HG03280 (cell line): ENCODE measurements at regions not wholly inside any gene's neighbourhood (a gene's known extent, or its start where the extent isn't known, plus 50 kb on each side); places are given as distances from the start of the nearest gene placed in this dataset.

Experiments
- ATAC-seq: cut with Tn5 transposase; IDR thresholded peaks from one replicate; pipeline ENCODE4 v1.9.1; 2021; ENCODE audit warnings: mild to moderate bottlenecking, moderate library complexity; ENCODE audit not compliant: unreplicated experiment

DNA sequence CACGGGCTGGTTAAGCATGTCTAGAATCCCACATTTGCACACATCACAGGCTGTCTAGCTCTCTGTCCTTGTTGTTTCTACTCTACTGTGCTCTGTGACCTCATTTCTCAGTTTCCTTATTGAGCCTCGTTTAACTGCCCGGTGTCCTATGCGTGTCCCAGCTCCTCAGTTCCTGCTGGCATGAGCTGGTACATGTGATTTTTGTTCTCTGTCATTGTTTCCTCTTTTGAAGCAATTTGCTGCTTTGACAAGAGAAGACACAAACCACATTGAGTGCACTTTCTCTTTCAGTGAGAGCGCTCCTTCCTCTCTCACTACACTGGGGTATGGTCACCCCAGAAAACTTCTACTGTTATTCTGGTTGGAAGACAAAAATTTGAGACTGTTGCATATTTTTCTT lies 563.5 kb downstream of the PDCD6IP start:
- ATAC-seq: peak; percentile 91

DNA sequence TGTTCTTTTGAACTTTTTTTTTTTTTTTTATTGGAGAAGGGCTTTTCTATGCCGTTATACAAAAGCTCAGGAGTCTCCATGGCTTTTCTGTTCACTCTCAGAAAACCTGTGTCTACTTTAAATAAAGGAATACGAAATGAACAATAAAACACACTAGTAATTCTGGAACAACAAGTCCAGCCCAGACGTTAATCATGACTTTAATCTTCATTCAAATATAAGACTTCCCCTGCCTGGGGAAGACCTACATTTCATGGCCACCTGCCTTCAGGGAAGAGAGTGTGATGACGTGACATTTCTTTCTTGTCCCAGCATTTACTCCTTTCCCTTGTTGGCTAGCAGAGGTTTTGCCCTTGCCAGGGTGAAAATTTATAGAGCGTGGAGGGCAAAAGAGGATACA lies 564.5 kb downstream of the PDCD6IP start:
- ATAC-seq: no peak

DNA sequence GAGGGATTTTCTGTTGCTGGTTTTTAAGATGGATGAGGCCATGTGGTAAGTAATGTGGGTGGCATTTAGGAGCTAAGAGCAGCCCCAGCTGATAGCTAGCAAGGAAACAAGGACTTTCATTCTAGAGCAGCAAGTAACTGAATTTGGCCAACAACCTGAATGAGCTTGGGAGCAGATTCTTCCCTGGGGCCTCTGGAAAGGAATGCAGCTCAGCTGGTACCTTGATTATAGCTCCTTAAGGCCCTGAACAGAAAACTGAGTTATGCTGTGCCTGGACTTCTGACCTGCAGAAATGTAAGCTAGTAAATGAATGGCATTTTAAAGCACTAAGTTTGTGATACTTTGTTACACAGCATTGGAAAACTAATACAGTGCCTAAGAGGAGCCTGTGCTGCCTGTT lies 565.5 kb downstream of the PDCD6IP start:
- no peak for ATAC-seq

DNA sequence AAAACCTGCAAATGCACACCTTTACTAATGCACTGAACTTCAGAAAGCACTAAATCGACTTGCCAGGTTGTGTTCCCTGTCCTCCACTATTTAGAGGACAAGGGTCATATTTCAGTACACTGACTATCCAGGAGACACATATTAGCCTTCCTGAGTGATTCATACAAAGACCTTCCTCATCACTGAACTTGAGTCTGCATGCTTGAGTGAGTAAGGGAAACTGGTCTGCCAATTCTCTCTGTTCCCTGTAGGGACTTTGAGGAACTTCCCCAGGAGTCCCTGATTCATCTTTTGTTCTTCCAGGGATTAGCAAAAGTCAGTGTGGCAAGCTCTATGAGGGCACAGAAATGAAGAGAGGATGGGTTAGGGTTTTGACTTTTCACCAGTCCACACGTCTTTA lies 565.9 kb downstream of the PDCD6IP start:
- no peak for ATAC-seq

DNA sequence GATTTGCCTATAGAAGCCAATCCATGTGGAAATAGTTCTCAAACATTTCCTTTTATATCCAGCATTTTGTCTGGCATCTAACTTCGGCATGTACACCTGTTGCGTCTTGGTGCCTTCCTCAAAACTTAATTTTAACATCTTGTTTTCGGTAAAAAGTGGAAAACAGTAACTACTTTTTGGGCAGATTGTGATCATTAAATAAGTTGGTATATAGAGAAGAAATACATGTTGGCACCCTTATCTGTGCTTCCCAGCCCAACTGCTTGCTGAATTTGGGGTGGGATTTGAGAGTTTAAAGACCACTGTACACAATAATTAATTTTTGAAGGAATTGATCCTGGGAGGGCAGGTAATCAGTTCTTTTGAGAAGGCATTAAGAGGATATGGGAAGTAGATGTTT lies 566.8 kb downstream of the PDCD6IP start:
- no peak for ATAC-seq

DNA sequence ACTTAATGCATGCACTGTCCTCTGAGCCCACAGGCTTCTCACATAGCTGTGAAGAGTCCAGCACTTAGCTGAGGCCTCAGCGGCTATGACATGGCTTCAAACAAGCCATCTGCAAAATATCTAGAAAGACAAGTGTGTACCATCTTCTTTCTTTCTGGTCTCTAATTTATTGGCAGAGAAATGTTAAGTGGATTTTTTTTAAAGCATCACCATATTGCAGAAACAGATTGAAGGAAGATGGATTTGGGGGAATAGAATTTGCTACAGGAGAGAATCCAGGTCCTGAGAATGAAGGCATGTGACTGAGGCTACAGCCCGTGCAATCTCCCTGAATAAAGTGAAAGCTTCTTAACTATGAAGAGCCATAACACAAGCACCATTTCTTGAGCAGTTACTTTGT lies 567.3 kb downstream of the PDCD6IP start:
- no peak for ATAC-seq

DNA sequence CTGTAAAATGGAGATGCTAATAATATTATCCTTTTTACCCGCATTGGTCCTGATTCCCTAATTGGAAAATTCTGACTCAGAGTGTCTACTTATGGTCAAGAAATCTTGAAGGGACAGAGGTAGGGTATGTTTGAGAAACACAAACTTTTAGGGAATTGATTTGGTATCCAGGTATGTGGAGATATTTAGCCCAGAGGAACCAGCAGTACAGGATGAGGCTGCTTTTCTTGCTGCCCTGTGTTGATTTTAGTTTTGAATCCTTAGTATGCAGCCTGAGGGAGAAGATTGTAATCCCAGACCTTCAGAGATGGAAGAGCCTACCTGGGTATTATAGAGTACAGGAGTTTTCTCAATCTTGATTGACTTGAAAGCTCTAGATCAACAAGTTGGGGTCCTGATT lies 569.1 kb downstream of the PDCD6IP start:
- no peak for ATAC-seq

DNA sequence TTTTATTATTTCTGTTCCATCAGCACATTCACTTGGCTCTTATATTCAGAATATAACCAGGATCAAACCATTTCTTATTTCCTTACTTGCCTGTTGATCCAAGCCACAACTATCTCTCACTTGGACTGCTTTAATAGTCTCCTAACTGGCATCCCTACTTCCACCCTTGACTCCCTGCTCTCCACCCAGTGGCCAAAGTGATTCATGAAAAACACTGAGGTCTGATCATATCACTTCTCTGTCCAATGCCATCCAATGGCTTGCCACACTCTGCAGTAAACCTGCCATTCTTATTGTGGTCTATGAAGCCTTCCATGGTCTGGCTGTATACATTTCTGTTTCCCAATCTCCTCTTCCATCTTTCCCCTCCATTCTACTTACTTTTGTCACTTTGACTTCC lies 576.1 kb downstream of the PDCD6IP start:
- no peak for ATAC-seq

DNA sequence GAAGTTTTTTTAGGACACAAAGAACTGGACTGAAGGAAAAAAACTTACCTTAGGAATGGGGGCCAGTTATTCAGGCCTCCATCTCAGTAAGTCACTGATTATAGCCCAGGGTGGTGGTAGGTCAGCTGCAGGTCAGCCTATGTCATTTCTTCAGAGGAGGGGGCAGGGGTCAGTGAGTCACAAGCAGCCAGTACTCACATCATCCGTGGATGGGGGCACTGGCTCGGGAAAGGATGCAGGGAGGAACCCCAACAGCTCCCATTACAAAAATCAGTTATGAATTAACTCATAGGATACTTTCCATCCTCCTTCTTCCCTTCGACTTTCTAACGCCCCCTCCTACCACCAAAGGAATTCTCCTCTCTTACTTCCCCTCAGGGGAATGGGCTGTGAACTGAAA lies 578.3 kb downstream of the PDCD6IP start:
- no peak for ATAC-seq

DNA sequence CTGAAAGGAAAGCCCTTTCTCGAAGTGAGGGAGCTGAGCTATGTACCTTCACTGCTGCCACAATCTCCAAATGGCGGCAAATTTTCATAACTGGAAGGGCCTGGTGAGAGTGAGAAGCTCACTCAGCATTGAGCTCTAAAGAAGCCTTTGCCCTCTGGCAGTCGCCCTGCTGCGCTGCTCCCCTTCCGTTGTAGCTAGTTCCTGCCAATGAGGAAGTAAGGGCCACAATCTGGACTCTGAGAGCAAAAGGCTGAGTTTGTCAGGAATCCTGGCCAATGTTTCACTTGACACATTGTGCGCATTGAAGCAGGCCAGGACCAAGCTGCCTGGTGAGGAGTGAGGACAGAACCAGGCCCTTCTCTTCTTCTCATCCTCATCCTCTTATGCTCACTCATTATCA lies 579.5 kb downstream of the PDCD6IP start:
- no peak for ATAC-seq

DNA sequence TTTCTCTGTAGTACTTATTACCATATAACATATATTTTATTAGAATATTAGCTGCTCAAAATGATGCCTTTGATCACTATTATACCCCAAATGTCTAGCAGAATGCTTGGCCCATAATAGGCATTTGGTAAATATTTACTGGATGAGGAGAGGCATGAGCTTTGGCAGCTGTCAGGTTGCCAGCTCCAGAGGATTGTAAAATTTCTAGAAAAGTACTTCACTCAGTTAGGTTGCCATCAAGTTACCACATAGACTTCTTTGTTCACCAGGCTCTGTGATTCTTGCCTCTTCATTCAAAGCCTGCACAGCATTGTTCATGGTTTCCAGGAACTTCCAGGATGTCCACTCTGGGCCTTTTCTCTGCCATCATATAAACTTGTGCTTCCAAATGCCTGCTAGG lies 582.8 kb downstream of the PDCD6IP start:
- ATAC-seq: no peak

DNA sequence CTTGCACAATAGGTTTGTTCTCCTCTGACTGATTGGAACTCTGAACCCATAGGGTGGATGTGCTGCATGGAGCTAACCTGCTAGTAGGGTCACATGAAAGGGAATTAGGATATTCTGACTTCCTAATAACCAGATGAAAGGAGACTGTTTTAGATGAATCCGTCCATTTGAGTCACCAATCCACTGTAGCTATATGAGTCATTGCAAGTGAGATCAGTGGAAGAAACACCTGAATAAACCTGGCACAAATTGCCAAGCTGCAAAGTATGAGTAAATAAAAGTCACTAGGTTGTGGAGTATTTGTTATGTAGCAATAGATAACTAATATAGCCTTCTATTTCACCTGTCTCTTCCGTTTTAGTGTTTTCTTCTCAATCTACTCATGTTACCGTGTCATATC lies 584.4 kb downstream of the PDCD6IP start:
- ATAC-seq: no peak

DNA sequence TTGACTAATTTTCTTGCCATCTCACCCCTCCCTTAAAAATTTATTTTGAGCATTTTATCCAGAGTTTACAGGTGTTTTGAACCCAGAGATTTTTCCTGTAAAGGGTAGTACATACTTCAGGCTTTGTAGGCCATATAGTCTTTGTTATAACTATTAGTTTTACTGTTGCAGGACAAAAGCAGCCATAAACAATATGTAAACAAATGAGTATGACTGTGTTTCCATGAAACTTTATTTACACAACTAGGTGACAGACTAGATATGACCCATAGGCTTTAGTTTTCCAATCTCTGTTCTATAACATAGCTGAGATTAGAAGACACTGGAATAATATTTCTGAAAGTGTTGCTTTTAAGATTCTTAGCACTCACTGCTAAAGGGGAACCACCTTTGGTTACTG lies 587.9 kb downstream of the PDCD6IP start:
- no peak for ATAC-seq

DNA sequence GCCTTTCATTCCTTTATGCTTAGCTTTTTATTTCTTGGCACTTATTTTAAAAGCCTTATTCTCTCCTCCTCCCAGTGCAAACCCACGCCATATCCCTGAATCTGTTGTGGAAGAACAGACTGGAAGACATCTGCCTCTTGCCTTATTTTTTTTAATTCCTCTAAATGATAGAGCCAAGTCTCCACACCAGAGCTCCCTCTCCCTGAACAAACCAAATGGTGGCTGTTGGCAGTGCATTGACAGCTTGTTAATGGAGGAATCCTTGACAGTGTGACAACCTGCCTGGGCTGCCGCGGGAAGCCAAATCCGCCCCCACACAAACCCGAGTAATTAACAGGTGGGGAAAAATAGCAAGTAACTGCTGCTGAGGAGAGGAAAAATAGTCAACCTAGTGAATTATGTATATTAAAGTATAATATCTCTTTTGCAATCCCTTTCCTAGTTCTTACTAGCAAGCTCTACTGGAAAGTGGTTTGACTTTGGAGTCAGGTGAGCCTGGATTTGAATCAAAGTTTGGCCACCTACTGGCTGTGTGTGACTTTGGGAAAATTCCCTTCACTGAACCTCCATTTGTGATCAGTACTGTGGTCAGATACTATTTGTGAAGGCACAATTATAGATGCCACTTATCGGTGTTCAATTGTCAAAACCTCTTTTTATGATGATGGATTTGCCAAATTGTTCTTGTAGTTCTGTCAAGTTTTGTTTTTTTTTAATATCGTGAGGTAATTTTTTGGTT lies 589.6 kb downstream of the PDCD6IP start:
- ATAC-seq: no peak

DNA sequence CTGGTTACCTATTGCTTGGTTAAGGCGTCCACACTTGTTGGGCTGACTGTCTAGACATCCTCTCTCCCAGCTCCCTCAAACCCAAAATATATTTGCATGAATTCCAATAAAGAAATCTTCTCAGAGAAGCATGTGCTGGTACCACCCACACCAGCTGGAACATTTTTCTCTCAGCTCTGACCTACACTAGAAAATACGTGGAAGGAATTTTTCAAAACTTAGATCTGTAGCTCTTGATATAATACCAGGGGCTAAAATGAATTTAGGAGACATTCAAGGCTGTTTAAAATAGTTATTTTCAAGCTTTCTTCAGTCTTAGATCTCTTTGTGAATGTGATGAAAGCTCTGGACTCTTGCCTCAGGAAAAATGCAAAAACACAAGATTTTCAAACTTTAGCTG lies 590.4 kb downstream of the PDCD6IP start:
- ATAC-seq: no peak

DNA sequence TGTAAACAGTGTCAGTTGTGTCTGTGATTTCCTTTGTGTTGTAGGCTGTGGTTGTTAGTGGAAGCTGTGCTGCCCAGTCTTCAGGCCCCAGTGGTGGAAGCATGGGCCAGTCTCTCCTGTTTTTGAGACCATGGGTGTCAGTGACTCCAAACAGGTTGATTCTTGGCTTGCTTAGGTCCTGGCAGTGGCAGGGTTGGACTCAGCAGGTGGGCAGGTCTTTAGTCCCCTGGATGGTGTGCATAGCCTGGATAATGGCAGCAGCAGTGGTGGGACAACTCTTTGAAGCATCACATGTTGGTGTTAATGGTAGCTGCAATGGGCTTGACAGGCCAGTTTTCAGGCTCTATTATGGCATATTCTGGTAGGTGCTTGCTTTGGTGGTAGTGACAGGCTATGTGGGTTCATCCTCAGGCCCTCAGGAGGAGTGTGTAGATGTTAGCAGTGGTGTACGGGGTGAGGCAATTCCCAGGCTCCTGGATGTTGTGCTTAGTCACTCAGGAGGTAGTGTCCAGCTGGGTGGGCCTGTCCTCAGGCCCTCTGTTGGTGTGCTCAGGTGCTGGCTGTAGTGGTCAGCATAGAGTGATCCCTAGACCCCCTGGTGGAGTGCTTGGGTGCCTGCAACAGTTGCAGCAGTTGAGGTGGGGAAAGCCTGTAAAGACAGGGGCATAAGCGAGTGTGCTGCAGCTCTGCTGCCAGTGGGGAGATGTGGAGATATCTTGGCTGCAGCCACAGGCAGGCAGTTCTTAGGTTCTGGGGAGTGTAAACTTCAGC lies 596.7 kb downstream of the PDCD6IP start:
- ATAC-seq: no peak

DNA sequence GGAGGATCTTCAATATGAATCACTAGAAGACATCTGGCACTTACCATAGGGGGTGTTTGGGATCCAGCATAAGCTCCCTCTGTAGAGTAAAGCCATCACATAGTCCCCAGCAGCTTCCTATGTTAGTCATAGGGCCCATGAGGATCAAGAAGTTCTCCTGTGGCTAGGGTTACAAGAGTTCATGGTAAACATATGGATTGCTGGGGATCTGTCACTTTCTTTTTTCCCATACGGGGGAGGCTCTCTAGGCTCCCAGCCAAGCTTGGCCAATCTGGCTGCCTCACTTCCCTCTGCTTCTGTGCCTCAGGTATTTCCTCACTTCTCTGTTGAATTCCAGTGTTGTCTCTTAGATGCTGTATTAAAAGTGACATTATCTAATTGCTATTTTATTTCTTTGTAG lies 597.9 kb downstream of the PDCD6IP start:
- no peak for ATAC-seq

DNA sequence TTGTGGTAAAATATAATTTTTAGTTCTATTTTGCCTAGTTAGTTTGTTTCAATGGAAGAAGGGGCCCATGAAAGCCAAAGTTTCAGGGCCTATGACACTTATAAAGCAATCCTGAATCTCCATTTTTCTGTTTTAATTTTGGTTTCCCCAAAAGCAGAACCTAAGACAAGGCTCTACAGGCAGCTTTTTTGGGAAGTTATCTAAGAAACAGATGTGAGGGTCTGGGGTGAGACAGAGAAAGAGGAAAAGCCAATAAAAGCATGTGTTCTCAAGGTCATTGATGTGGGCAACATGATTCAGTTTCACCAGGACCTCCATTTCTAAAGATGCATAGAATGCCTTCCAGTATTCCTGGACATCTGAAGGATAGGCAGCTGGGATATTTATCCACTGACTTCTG lies 598.5 kb downstream of the PDCD6IP start:
- ATAC-seq: no peak

DNA sequence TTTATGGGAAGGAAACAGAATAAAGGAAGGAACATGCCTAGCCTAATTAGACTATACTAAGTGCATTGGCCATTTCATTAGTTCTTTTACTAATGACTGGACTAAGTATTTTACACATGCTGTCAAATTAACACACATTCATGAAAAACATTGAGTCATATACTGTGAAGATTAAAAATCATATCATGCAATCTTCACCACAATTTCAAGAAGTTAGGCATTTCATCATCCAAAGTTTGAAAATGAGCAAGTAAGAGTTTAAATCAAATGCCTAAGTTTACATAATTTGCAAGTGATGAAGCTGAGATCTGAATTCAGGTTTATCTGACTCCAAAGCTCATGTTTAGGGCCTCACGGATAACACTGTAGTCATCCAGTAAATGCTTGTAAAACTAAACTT lies 601.0 kb downstream of the PDCD6IP start:
- no peak for ATAC-seq

DNA sequence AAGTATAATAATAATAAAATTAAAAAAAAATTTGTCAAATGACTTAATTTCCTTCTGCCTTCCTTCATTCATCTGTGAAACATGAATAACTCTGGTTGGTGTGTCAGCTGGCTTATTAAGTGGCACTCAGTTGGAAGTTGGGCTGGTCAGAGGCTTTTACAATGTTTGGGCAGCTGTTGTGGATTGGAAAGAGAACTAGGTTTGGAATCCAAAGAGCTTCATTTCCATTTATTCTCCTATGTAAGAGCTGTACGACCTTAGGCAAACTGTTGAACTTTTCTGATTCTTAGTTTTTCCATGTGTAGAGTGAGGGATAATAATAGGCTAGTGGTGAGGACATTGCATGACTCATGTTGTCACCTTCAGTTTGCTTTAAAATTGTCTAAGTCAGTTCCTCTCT lies 606.7 kb downstream of the PDCD6IP start:
- no peak for ATAC-seq

DNA sequence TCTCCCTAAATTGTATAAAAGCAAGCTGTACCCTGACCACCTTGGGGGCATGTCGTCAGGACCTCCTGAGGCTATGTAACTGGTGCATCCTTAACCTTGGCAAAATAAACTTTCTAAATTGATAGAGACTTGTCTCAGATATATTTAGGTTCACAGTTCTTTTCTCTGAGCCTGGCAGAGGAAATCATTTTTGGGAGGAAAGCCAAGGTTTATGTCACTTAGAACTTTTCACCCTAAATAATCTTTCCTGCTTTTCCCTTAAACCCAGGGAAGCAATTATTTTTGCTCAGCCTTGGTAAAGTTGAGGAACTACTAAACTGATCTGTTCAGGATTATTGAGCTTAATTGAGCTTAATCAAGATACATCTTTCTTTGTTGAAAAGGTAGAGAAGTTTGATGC lies 608.9 kb downstream of the PDCD6IP start:
- no peak for ATAC-seq

DNA sequence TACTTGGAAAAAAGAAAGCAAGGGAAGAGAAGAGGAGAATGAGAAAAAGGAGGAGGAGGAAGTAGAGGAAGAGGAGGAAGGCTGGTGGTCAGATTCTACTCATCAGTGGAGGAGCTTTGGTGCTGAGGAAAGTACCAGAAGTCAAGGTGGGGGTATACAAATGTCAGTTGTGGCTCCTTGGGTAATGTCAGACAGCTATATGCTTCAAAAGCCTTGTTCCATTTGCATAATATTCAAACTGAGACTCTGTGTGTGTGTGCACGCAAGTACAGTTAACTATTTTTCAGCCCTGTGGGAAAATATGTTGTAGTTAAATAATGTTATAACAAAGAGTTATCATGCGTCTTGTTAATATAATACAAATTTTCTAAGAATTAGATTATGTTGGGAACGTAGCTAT lies 609.7 kb downstream of the PDCD6IP start:
- ATAC-seq: no peak

DNA sequence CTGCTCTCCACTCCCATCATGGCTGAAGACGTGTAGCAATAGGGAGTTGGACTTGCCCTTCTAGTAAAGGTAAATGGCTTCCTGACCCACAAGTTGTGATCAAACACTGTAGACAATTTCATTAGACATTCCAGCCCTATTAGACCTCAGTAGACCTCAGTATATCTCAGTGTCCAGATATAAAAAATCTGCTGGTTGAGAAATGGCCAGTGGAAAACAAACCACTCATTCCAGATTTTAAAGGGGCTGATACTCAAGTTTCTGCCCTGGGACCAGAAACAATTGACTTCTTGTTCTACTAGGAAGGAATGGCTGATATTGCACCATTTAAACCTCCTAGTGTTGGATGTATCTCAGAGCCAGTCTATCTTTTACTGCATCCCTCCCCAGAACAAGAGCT lies 613.2 kb downstream of the PDCD6IP start:
- ATAC-seq: no peak
